ENCODE measurements at regions not wholly inside any gene's neighbourhood (a gene's known extent, or its start where the extent isn't known, plus 50 kb on each side); places are given as distances from the start of the nearest gene placed in this dataset.

GRCh38 chr4:27293831-27294230, 433.2 kb downstream of the STIM2 start:
- Histone ChIP-seq H3K4me3 (ENCODE audit: low read depth, low read length) (no peak overlapping the region), H3K9me3 (ENCODE audit: control insufficient read depth, insufficient read depth, low read length) (no peaks in the 10 kb centered on the region), H3K4me1 (ENCODE audit: control insufficient read depth, insufficient read depth, low read length) (peaks cover 6% of the 10 kb centered on the region; the same call in 1 of the 2 replicates), H3K27me3 (ENCODE audit: control insufficient read depth, insufficient read depth, low read length) (no peaks in the 10 kb centered on the region), H3K9ac (ENCODE audit: low read depth, low read length) (no peak overlapping the region), H3K36me3 (ENCODE audit: control insufficient read depth, insufficient read depth, low read length) (no peaks in the 10 kb centered on the region), H3K27ac (ENCODE audit: low read depth, low read length) (no peak overlapping the region)

GRCh38 chr4:27304751-27305150, 444.1 kb downstream of the STIM2 start:
- Histone ChIP-seq H3K9ac (ENCODE audit: low read depth, low read length) (no peak overlapping the region), H3K36me3 (ENCODE audit: control insufficient read depth, insufficient read depth, low read length) (no peaks in the 10 kb centered on the region), H3K4me1 (ENCODE audit: control insufficient read depth, insufficient read depth, low read length) (no peaks in the 10 kb centered on the region), H3K4me3 (ENCODE audit: low read depth, low read length) (no peak overlapping the region), H3K27me3 (ENCODE audit: control insufficient read depth, insufficient read depth, low read length) (no peaks in the 10 kb centered on the region), H3K9me3 (ENCODE audit: control insufficient read depth, insufficient read depth, low read length) (peaks cover 3% of the 10 kb centered on the region; the same call in 1 of the 2 replicates), H3K27ac (ENCODE audit: low read depth, low read length) (no peak overlapping the region)

GRCh38 chr4:27305246-27305645, 444.6 kb downstream of the STIM2 start:
- Histone ChIP-seq H3K9ac (ENCODE audit: low read depth, low read length) (no peak overlapping the region), H3K27me3 (ENCODE audit: control insufficient read depth, insufficient read depth, low read length) (no peaks in the 10 kb centered on the region), H3K4me3 (ENCODE audit: low read depth, low read length) (no peak overlapping the region), H3K27ac (ENCODE audit: low read depth, low read length) (no peak overlapping the region), H3K36me3 (ENCODE audit: control insufficient read depth, insufficient read depth, low read length) (no peaks in the 10 kb centered on the region), H3K4me1 (ENCODE audit: control insufficient read depth, insufficient read depth, low read length) (no peaks in the 10 kb centered on the region), H3K9me3 (ENCODE audit: control insufficient read depth, insufficient read depth, low read length) (peaks cover 3% of the 10 kb centered on the region; the same call in 1 of the 2 replicates)

GRCh38 chr4:27308379-27308778, 447.7 kb downstream of the STIM2 start:
- H3K4me1 ChIP-seq (ENCODE audit: control insufficient read depth, insufficient read depth, low read length), result no peaks in the 10 kb centered on the region
- no peaks in the 10 kb centered on the region for H3K27me3 ChIP-seq (ENCODE audit: control insufficient read depth, insufficient read depth, low read length)

GRCh38 chr4:27315625-27316024, 455.0 kb downstream of the STIM2 start:
- Histone ChIP-seq H3K4me1 (ENCODE audit: control insufficient read depth, insufficient read depth, low read length) (peaks cover 9% of the 10 kb centered on the region), H3K27ac (ENCODE audit: low read depth, low read length) (no peak overlapping the region), H3K9ac (ENCODE audit: low read depth, low read length) (no peak overlapping the region), H3K4me3 (ENCODE audit: low read depth, low read length) (no peak overlapping the region), H3K36me3 (ENCODE audit: control insufficient read depth, insufficient read depth, low read length) (no peaks in the 10 kb centered on the region), H3K9me3 (ENCODE audit: control insufficient read depth, insufficient read depth, low read length) (no peaks in the 10 kb centered on the region), H3K27me3 (ENCODE audit: control insufficient read depth, insufficient read depth, low read length) (no peaks in the 10 kb centered on the region)

More at GRCh38 chr4:27308379-27308778, 447.7 kb downstream of the STIM2 start:
- H3K36me3 ChIP-seq (ENCODE audit: control insufficient read depth, insufficient read depth, low read length), result no peaks in the 10 kb centered on the region
- H3K9ac ChIP-seq (ENCODE audit: low read depth, low read length), result no peak overlapping the region
- no peak overlapping the region for H3K27ac ChIP-seq (ENCODE audit: low read depth, low read length)
- no peaks in the 10 kb centered on the region for H3K9me3 ChIP-seq (ENCODE audit: control insufficient read depth, insufficient read depth, low read length)
- H3K4me3 ChIP-seq (ENCODE audit: low read depth, low read length), result no peak overlapping the region

- peaks cover 9% of the 10 kb centered on the region for H3K4me1 ChIP-seq (ENCODE audit: control insufficient read depth, insufficient read depth, low read length)
- no peaks in the 10 kb centered on the region for H3K9me3 ChIP-seq (ENCODE audit: control insufficient read depth, insufficient read depth, low read length)
- no peaks in the 10 kb centered on the region for H3K27me3 ChIP-seq (ENCODE audit: control insufficient read depth, insufficient read depth, low read length)
- no peak overlapping the region for H3K27ac ChIP-seq (ENCODE audit: low read depth, low read length)
- H3K9ac ChIP-seq (ENCODE audit: low read depth, low read length), result no peak overlapping the region
- H3K36me3 ChIP-seq (ENCODE audit: control insufficient read depth, insufficient read depth, low read length), result no peaks in the 10 kb centered on the region
- no peak overlapping the region for H3K4me3 ChIP-seq (ENCODE audit: low read depth, low read length)
These were observed 455.5 kb downstream of the STIM2 start for GRCh38 chr4:27316176-27316575.

GRCh38 chr4:27318740-27319139, 458.1 kb downstream of the STIM2 start:
- Histone ChIP-seq H3K9ac (ENCODE audit: low read depth, low read length) (no peak overlapping the region), H3K27me3 (ENCODE audit: control insufficient read depth, insufficient read depth, low read length) (no peaks in the 10 kb centered on the region)

GRCh38 chr4:27326991-27327390, 466.4 kb downstream of the STIM2 start:
- no peaks in the 10 kb centered on the region for H3K9me3 ChIP-seq (ENCODE audit: control insufficient read depth, insufficient read depth, low read length)
- no peaks in the 10 kb centered on the region for H3K27me3 ChIP-seq (ENCODE audit: control insufficient read depth, insufficient read depth, low read length)
- H3K36me3 ChIP-seq (ENCODE audit: control insufficient read depth, insufficient read depth, low read length), result no peaks in the 10 kb centered on the region
- H3K4me3 ChIP-seq (ENCODE audit: low read depth, low read length), result no peak overlapping the region
- H3K27ac ChIP-seq (ENCODE audit: low read depth, low read length), result no peak overlapping the region
- H3K9ac ChIP-seq (ENCODE audit: low read depth, low read length), result no peak overlapping the region
- H3K4me1 ChIP-seq (ENCODE audit: control insufficient read depth, insufficient read depth, low read length), result peaks cover 12% of the 10 kb centered on the region

More at GRCh38 chr4:27318740-27319139, 458.1 kb downstream of the STIM2 start:
- Histone ChIP-seq H3K27ac (ENCODE audit: low read depth, low read length) (no peak overlapping the region), H3K4me3 (ENCODE audit: low read depth, low read length) (no peak overlapping the region), H3K9me3 (ENCODE audit: control insufficient read depth, insufficient read depth, low read length) (no peaks in the 10 kb centered on the region), H3K36me3 (ENCODE audit: control insufficient read depth, insufficient read depth, low read length) (no peaks in the 10 kb centered on the region), H3K4me1 (ENCODE audit: control insufficient read depth, insufficient read depth, low read length) (peaks cover 9% of the 10 kb centered on the region)

GRCh38 chr4:27327421-27328181, 467.0 kb downstream of the STIM2 start:
- peaks cover 12% of the 10 kb centered on the region for H3K4me1 ChIP-seq (ENCODE audit: control insufficient read depth, insufficient read depth, low read length)
- H3K27me3 ChIP-seq (ENCODE audit: control insufficient read depth, insufficient read depth, low read length), result no peaks in the 10 kb centered on the region
- H3K27ac ChIP-seq (ENCODE audit: low read depth, low read length), result no peak overlapping the region
- H3K9me3 ChIP-seq (ENCODE audit: control insufficient read depth, insufficient read depth, low read length), result no peaks in the 10 kb centered on the region
- no peaks in the 10 kb centered on the region for H3K36me3 ChIP-seq (ENCODE audit: control insufficient read depth, insufficient read depth, low read length)
- no peak overlapping the region for H3K9ac ChIP-seq (ENCODE audit: low read depth, low read length)
- H3K4me3 ChIP-seq (ENCODE audit: low read depth, low read length), result no peak overlapping the region

GRCh38 chr4:27338530-27338929, 477.9 kb downstream of the STIM2 start:
- Histone ChIP-seq H3K4me3 (ENCODE audit: low read depth, low read length) (no peak overlapping the region), H3K4me1 (ENCODE audit: control insufficient read depth, insufficient read depth, low read length) (no peaks in the 10 kb centered on the region), H3K9me3 (ENCODE audit: control insufficient read depth, insufficient read depth, low read length) (no peaks in the 10 kb centered on the region)

GRCh38 chr4:27343411-27343810, 482.8 kb downstream of the STIM2 start:
- Histone ChIP-seq H3K27ac (ENCODE audit: low read depth, low read length) (no peak overlapping the region), H3K36me3 (ENCODE audit: control insufficient read depth, insufficient read depth, low read length) (no peaks in the 10 kb centered on the region), H3K27me3 (ENCODE audit: control insufficient read depth, insufficient read depth, low read length) (no peaks in the 10 kb centered on the region), H3K4me3 (ENCODE audit: low read depth, low read length) (no peak overlapping the region), H3K9me3 (ENCODE audit: control insufficient read depth, insufficient read depth, low read length) (no peaks in the 10 kb centered on the region), H3K4me1 (ENCODE audit: control insufficient read depth, insufficient read depth, low read length) (no peaks in the 10 kb centered on the region), H3K9ac (ENCODE audit: low read depth, low read length) (no peak overlapping the region)

More at GRCh38 chr4:27338530-27338929, 477.9 kb downstream of the STIM2 start:
- Histone ChIP-seq H3K27ac (ENCODE audit: low read depth, low read length) (no peak overlapping the region), H3K9ac (ENCODE audit: low read depth, low read length) (no peak overlapping the region), H3K27me3 (ENCODE audit: control insufficient read depth, insufficient read depth, low read length) (no peaks in the 10 kb centered on the region), H3K36me3 (ENCODE audit: control insufficient read depth, insufficient read depth, low read length) (no peaks in the 10 kb centered on the region)

All from HUES48 (cell line).